SK-N-SH treated with all-trans-retinoic acid at 6 μM for 48 hours (cell line): ENCODE measurements at regions not wholly inside any gene's neighbourhood (a gene's known extent, or its start where the extent isn't known, plus 50 kb on each side); places are given as distances from the start of the nearest gene placed in this dataset.
A peak's percentile ranks its signal among the peaks of the same experiment; 100 is the strongest.

Experiments
- ATAC-seq: fragments of 200-7000 bp; cut with Tn5 transposase; 3 replicates; pipeline ENCODE4 v1.9.1; 2020; ENCODE audit warnings: mild to moderate bottlenecking, moderate library complexity
- BACH2 ChIP-seq: fragments of 250-450 bp; sonication (Bioruptor Pico); IDR thresholded peaks from 2 replicates; pipeline ENCODE4 v1.9.0; 2021; ENCODE audit warnings: mild to moderate bottlenecking, borderline replicate concordance
- CREB5 ChIP-seq: fragments of 250-450 bp; sonication (Bioruptor Pico); IDR thresholded peaks from 2 replicates; pipeline ENCODE4 v1.5.1; 2020; ENCODE audit warnings: low read depth, mild to moderate bottlenecking, moderate library complexity
- CSDC2 ChIP-seq: fragments of 250-450 bp; sonication (Bioruptor Pico); IDR thresholded peaks from 2 replicates; pipeline ENCODE4 v1.5.0; 2020; ENCODE audit warnings: mild to moderate bottlenecking, moderate library complexity
- CSRNP3 ChIP-seq: fragments of 250-450 bp; sonication (Bioruptor Pico); IDR thresholded peaks from 2 replicates; pipeline ENCODE4 v1.5.1; 2021; ENCODE audit warnings: mild to moderate bottlenecking, moderate library complexity
- ESRRG ChIP-seq: fragments of 250-450 bp; sonication (Bioruptor Pico); IDR thresholded peaks from 2 replicates; pipeline ENCODE4 v1.6.1; 2021; ENCODE audit warnings: mild to moderate bottlenecking
- ISL1 ChIP-seq: fragments of 250-450 bp; sonication (Bioruptor Pico); IDR thresholded peaks from 2 replicates; pipeline ENCODE4 v2.1.2; 2022; ENCODE audit warnings: mild to moderate bottlenecking, moderate library complexity
- PATZ1 ChIP-seq: fragments of 250-450 bp; sonication (Bioruptor Pico); IDR thresholded peaks from 2 replicates; pipeline ENCODE4 v1.8.0; 2020; ENCODE audit warnings: mild to moderate bottlenecking, moderate library complexity, borderline replicate concordance
- POU6F1 ChIP-seq: fragments of 250-450 bp; sonication (Bioruptor Pico); IDR thresholded peaks from 2 replicates; pipeline ENCODE4 v1.8.0; 2021; ENCODE audit warnings: low read depth, mild to moderate bottlenecking, moderate library complexity, borderline replicate concordance
- PPARA ChIP-seq: fragments of 250-450 bp; sonication (Bioruptor Pico); IDR thresholded peaks from 2 replicates; pipeline ENCODE4 v1.5.0; 2020; ENCODE audit warnings: mild to moderate bottlenecking, borderline replicate concordance
- RARB ChIP-seq: fragments of 250-450 bp; sonication (Bioruptor Pico); IDR thresholded peaks from 2 replicates; pipeline ENCODE4 v1.8.0; 2021; ENCODE audit warnings: mild to moderate bottlenecking, moderate library complexity
- SNAI2 ChIP-seq: fragments of 250-450 bp; sonication (Bioruptor Pico); IDR thresholded peaks from 2 replicates; pipeline ENCODE4 v1.5.0; 2020; ENCODE audit warnings: mild to moderate bottlenecking, moderate library complexity
- TCF4 ChIP-seq: fragments of 250-450 bp; sonication (Bioruptor Pico); IDR thresholded peaks from 2 replicates; pipeline ENCODE4 v1.8.0; 2021; ENCODE audit warnings: mild to moderate bottlenecking, moderate library complexity, borderline replicate concordance
- TOX ChIP-seq: fragments of 250-450 bp; sonication (Bioruptor Pico); IDR thresholded peaks from 2 replicates; pipeline ENCODE4 v1.8.0; 2021; ENCODE audit warnings: mild to moderate bottlenecking, moderate library complexity, borderline replicate concordance
- TSHZ2 ChIP-seq: fragments of 250-450 bp; sonication (Bioruptor Pico); IDR thresholded peaks from 2 replicates; pipeline ENCODE4 v1.5.0; 2020; ENCODE audit warnings: mild to moderate bottlenecking, moderate library complexity
- ZC3H10 ChIP-seq: fragments of 250-450 bp; sonication (Bioruptor Pico); IDR thresholded peaks from 2 replicates; pipeline ENCODE4 v1.5.1; 2021; ENCODE audit warnings: mild to moderate bottlenecking, moderate library complexity
- ZFP3 ChIP-seq: fragments of 250-450 bp; sonication (Bioruptor Pico); IDR thresholded peaks from 2 replicates; pipeline ENCODE4 v1.5.0; 2020; ENCODE audit warnings: mild to moderate bottlenecking, moderate library complexity
- ZFP30 ChIP-seq: fragments of 450-650 bp; formaldehyde crosslinking; IDR thresholded peaks from 2 replicates; pipeline ENCODE4 v1.5.0; 2022; ENCODE audit warnings: mild to moderate bottlenecking, moderate library complexity
- ZNF70 ChIP-seq: fragments of 450-650 bp; formaldehyde crosslinking; IDR thresholded peaks from 2 replicates; pipeline ENCODE4 v1.5.0; 2020; ENCODE audit warnings: mild to moderate bottlenecking, moderate library complexity
- ZNF8 ChIP-seq: fragments of 450-650 bp; formaldehyde crosslinking; IDR thresholded peaks from 2 replicates; pipeline ENCODE4 v1.5.0; 2020; ENCODE audit warnings: mild to moderate bottlenecking, moderate library complexity

- TF ChIP-seq BACH2 (CRISPR knock-in tag) (no peak), CREB5 (CRISPR knock-in tag) (peak; percentile 45; the same call in 1 of the 2 replicates), ISL1 (CRISPR knock-in tag) (peak; percentile 88)
- TF ChIP-seq, all 23 proteins: peak for 2
- peak; percentile 97 for ATAC-seq
These were observed 87.8 kb upstream of the RNU6-1 start for GRCh38 chr15:67927501-67928168.

GRCh38 chr15:67928666-67929065 is 88.8 kb upstream of the RNU6-1 start:
- no peak for ATAC-seq
- TF ChIP-seq PATZ1 (CRISPR knock-in tag) (no peak), CREB5 (CRISPR knock-in tag) (no peak), TSHZ2 (CRISPR knock-in tag) (no peak), TOX (CRISPR knock-in tag) (no peak), PPARA (CRISPR knock-in tag) (no peak), ESRRG (CRISPR knock-in tag) (no peak), POU6F1 (no peak)

GRCh38 chr15:67930720-67931119 is 90.9 kb upstream of the RNU6-1 start:
- no peak for ATAC-seq
- TF ChIP-seq CSRNP3 (no peak), BACH2 (CRISPR knock-in tag) (no peak), TOX (CRISPR knock-in tag) (no peak), ZC3H10 (no peak), RARB (CRISPR knock-in tag) (no peak), CREB5 (CRISPR knock-in tag) (no peak), TCF4 (no peak), PATZ1 (CRISPR knock-in tag) (no peak), ZNF8 (CRISPR knock-in tag) (no peak), CSDC2 (CRISPR knock-in tag) (no peak), ESRRG (CRISPR knock-in tag) (no peak), ZFP3 (CRISPR knock-in tag) (no peak), ZFP30 (CRISPR knock-in tag) (no peak), ISL1 (CRISPR knock-in tag) (no peak), ZNF70 (CRISPR knock-in tag) (no peak), POU6F1 (no peak), SNAI2 (CRISPR knock-in tag) (no peak)
